PC-9 (cell line): ENCODE measurements at regions not wholly inside any gene's neighbourhood (a gene's known extent, or its start where the extent isn't known, plus 50 kb on each side); places are given as distances from the start of the nearest gene placed in this dataset.

Experiments used
- EZH2 ChIP-seq: fragments of 200-600 bp; sonication (generic); IDR thresholded peaks from 2 replicates; pipeline ENCODE4 v1.8.0; 2017; ENCODE audit warnings: antibody characterized with exemption, low read depth
- TF ChIP-seq, protein P1 (sequence below): fragments of 200-600 bp; sonication (generic); conservative IDR thresholded peaks from 2 replicates; pipeline ENCODE4 v1.6.1; 2017; ENCODE audit warnings: mixed run types, antibody characterized with exemption, mild to moderate bottlenecking, moderate library complexity

DNA sequence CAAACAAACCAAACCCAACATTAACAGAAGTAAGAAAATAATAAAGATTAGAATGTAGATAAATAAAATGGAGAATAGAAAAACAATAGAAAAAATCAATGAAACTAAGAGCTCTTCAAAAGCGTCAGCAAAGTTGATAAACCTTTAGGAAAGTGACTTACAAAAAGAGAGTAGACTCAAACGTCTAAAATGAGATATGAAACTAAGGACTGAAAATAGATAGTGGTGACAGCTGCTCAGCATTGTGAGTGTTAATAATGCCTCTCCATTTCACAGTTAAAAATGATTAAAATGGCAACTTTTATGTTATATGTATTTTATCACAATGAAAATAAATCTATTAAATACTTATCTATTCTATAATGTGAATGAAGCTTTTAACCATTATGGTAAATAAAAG is 125.7 kb upstream of the CPXCR1 start:
- TF ChIP-seq, protein P1, sequence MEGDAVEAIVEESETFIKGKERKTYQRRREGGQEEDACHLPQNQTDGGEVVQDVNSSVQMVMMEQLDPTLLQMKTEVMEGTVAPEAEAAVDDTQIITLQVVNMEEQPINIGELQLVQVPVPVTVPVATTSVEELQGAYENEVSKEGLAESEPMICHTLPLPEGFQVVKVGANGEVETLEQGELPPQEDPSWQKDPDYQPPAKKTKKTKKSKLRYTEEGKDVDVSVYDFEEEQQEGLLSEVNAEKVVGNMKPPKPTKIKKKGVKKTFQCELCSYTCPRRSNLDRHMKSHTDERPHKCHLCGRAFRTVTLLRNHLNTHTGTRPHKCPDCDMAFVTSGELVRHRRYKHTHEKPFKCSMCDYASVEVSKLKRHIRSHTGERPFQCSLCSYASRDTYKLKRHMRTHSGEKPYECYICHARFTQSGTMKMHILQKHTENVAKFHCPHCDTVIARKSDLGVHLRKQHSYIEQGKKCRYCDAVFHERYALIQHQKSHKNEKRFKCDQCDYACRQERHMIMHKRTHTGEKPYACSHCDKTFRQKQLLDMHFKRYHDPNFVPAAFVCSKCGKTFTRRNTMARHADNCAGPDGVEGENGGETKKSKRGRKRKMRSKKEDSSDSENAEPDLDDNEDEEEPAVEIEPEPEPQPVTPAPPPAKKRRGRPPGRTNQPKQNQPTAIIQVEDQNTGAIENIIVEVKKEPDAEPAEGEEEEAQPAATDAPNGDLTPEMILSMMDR: no peak
- no peak for TF ChIP-seq EZH2
